Myocyte (in vitro differentiated cells): ENCODE measurements at regions not wholly inside any gene's neighbourhood (a gene's known extent, or its start where the extent isn't known, plus 50 kb on each side); places are given as distances from the start of the nearest gene placed in this dataset.
"Not testable (repeated sequence)": the region's sequence is repeated elsewhere in the genome, so short reads cannot be mapped to it uniquely, and the experiment has no call there.

ENCODE experiments used
- DNase-seq: peaks from one replicate; pipeline ENCODE4 v3.0.0-alpha.2; 2012; ENCODE audit warnings: low read depth

- DNase-seq, result peak; percentile 3
These were observed 171.5 kb upstream of the ADCY1 start for GRCh38 chr7:45402480-45403218.

- no peak for DNase-seq
These were observed 169.5 kb upstream of the ADCY1 start for GRCh38 chr7:45404622-45405021.

GRCh38 chr7:45407730-45408408, 166.3 kb upstream of the ADCY1 start:
- DNase-seq, result no peak

GRCh38 chr7:45408409-45408737, 165.8 kb upstream of the ADCY1 start:
- DNase-seq, result no peak

GRCh38 chr7:45410893-45411292, 163.3 kb upstream of the ADCY1 start:
- no peak for DNase-seq

- no peak for DNase-seq
These were observed 160.7 kb upstream of the ADCY1 start for GRCh38 chr7:45413419-45413818.

GRCh38 chr7:45414226-45414625, 159.9 kb upstream of the ADCY1 start:
- DNase-seq, result no peak

- DNase-seq, result no peak
These were observed 158.9 kb upstream of the ADCY1 start for GRCh38 chr7:45415265-45415664.

GRCh38 chr7:45416846-45417245, 157.3 kb upstream of the ADCY1 start:
- DNase-seq, result no peak

- DNase-seq, result no peak
These were observed 156.9 kb upstream of the ADCY1 start for GRCh38 chr7:45417268-45417667.

GRCh38 chr7:45417735-45418134, 156.4 kb upstream of the ADCY1 start:
- no peak for DNase-seq

GRCh38 chr7:45420843-45421495, 153.2 kb upstream of the ADCY1 start:
- DNase-seq, result no peak

- no peak for DNase-seq
These were observed 152.4 kb upstream of the ADCY1 start for GRCh38 chr7:45421806-45422205.

GRCh38 chr7:45430397-45430796, 143.8 kb upstream of the ADCY1 start:
- DNase-seq, result no peak

- DNase-seq, result no peak
These were observed 139.9 kb upstream of the ADCY1 start for GRCh38 chr7:45434167-45434784.

GRCh38 chr7:45435131-45435530, 139.0 kb upstream of the ADCY1 start:
- DNase-seq, result no peak

- peak; percentile 67 for DNase-seq
These were observed 138.3 kb upstream of the ADCY1 start for GRCh38 chr7:45435846-45436245.

GRCh38 chr7:45440776-45441175, 133.4 kb upstream of the ADCY1 start:
- not testable (repeated sequence) for DNase-seq

- no peak for DNase-seq
These were observed 130.9 kb upstream of the ADCY1 start for GRCh38 chr7:45443263-45443662.

GRCh38 chr7:45446195-45446944, 127.8 kb upstream of the ADCY1 start:
- no peak for DNase-seq

GRCh38 chr7:45447296-45447695, 126.9 kb upstream of the ADCY1 start:
- DNase-seq, result no peak
